GM20000 (cell line): ENCODE measurements at regions not wholly inside any gene's neighbourhood (a gene's known extent, or its start where the extent isn't known, plus 50 kb on each side); places are given as distances from the start of the nearest gene placed in this dataset.

ENCODE experiments used
- DNase-seq: peaks from one replicate; pipeline ENCODE4 v3.0.0; 2012; ENCODE audit warnings: low spot score
- CTCF ChIP-seq: IDR thresholded peaks from 2 replicates; pipeline ENCODE4 v1.5.1; 2012; ENCODE audit warnings: mild to moderate bottlenecking, control low read depth; ENCODE audit errors: extremely low read depth, missing control alignments

- no peak for DNase-seq
- no peak for TF ChIP-seq CTCF
Measured at GRCh38 chr18:46408334-46408987, 248.6 kb downstream of the LOXHD1 start.

GRCh38 chr18:46411191-46411828 lies 245.7 kb downstream of the LOXHD1 start:
- no peak for DNase-seq
- TF ChIP-seq CTCF: no peak

GRCh38 chr18:46411867-46412690 lies 244.9 kb downstream of the LOXHD1 start:
- DNase-seq: no peak
- TF ChIP-seq CTCF: no peak

- no peak for TF ChIP-seq CTCF
- no peak for DNase-seq
Measured at GRCh38 chr18:46412916-46413315, 244.1 kb downstream of the LOXHD1 start.

GRCh38 chr18:46413684-46414083 lies 243.3 kb downstream of the LOXHD1 start:
- no peak for TF ChIP-seq CTCF
- no peak for DNase-seq

- TF ChIP-seq CTCF: no peak
- no peak for DNase-seq
Measured at GRCh38 chr18:46414863-46415262, 242.2 kb downstream of the LOXHD1 start.

- no peak for TF ChIP-seq CTCF
- DNase-seq: no peak
Measured at GRCh38 chr18:46415532-46416252, 241.3 kb downstream of the LOXHD1 start.
